Liver (tissue), 8 donors: ENCODE measurements at regions not wholly inside any gene's neighbourhood (a gene's known extent, or its start where the extent isn't known, plus 50 kb on each side); places are given as distances from the start of the nearest gene placed in this dataset.

Experiments used
- DNase-seq: peaks from one replicate; pipeline ENCODE4 v3.0.0-alpha.2; 2017; ENCODE audit warnings: low spot score
- H3K27ac ChIP-seq, 2 donors: one replicate each; pipeline ENCODE4 v1.7.0; 2013; ENCODE audit warnings: inconsistent platforms in 2 of 2, low read length in 2 of 2, control low read depth in 1 of 2, low read depth in 1 of 2, mild to moderate bottlenecking in 1 of 2
- H3K27me3 ChIP-seq, 4 donors: one replicate each; pipeline versions ENCODE4 v1.6.1 to v1.7.0; 2013; ENCODE audit warnings: low read length in 3 of 4, inconsistent platforms in 1 of 4, mild to moderate bottlenecking in 1 of 4, moderate library complexity in 1 of 4; ENCODE audit not compliant: control insufficient read depth in 4 of 4, insufficient read depth in 4 of 4
- H3K36me3 ChIP-seq, 4 donors: one replicate each; pipeline versions ENCODE4 v1.6.1 to v1.7.0; 2013; ENCODE audit warnings: low read length in 3 of 4, mild to moderate bottlenecking in 3 of 4, low read depth in 1 of 4, moderate library complexity in 1 of 4; ENCODE audit not compliant: control insufficient read depth in 4 of 4, insufficient read depth in 3 of 4
- H3K4me1 ChIP-seq, 4 donors: one replicate each; pipeline versions ENCODE4 v1.6.1 to v1.7.0; 2013; ENCODE audit warnings: low read length in 3 of 4, mild to moderate bottlenecking in 3 of 4, moderate library complexity in 1 of 4; ENCODE audit not compliant: control insufficient read depth in 4 of 4, insufficient read depth in 4 of 4
- H3K4me3 ChIP-seq, 3 donors: one replicate each; pipeline versions ENCODE4 v1.6.1 to v1.7.0; 2013; ENCODE audit warnings: low read length in 3 of 3, control low read depth in 1 of 3, low read depth in 1 of 3, mild to moderate bottlenecking in 1 of 3
- H3K9ac ChIP-seq, 2 donors: one replicate each; pipeline ENCODE4 v1.7.0; 2013; ENCODE audit warnings: low read length in 2 of 2, mild to moderate bottlenecking in 2 of 2, moderate library complexity in 2 of 2, control low read depth in 1 of 2, low read depth in 1 of 2
- H3K9me3 ChIP-seq, 4 donors: one replicate each; pipeline versions ENCODE4 v1.6.1 to v1.7.0; 2013; ENCODE audit warnings: low read length in 3 of 4; ENCODE audit not compliant: control insufficient read depth in 4 of 4
- EGR1 ChIP-seq, 2 donors: IDR thresholded peaks; 2 replicates each; pipeline ENCODE4 v1.6.1; 2016 to 2018; ENCODE audit warnings: antibody characterized with exemption in 2 of 2, low read depth in 2 of 2
- FOXA1 ChIP-seq: IDR thresholded peaks from 2 replicates; pipeline ENCODE4 v1.6.1; 2016; ENCODE audit warnings: antibody characterized with exemption
- FOXA2 ChIP-seq: IDR thresholded peaks from 2 replicates; pipeline ENCODE4 v1.6.1; 2016; ENCODE audit warnings: antibody characterized with exemption
- GABPA ChIP-seq, 2 donors: IDR thresholded peaks in 1 of 2; conservative IDR thresholded peaks in 1 of 2; 2 replicates each; pipeline ENCODE4 v1.6.1; 2016; ENCODE audit warnings: antibody characterized with exemption in 2 of 2, mild to moderate bottlenecking in 1 of 2, moderate library complexity in 1 of 2
- HNF4A ChIP-seq, 2 donors: conservative IDR thresholded peaks; 2 replicates each; pipeline ENCODE4 v1.6.1; 2016; ENCODE audit warnings: antibody characterized with exemption in 2 of 2, mild to moderate bottlenecking in 2 of 2
- HNF4G ChIP-seq: IDR thresholded peaks from 2 replicates; pipeline ENCODE4 v1.6.1; 2016; ENCODE audit warnings: antibody characterized with exemption
- JUND ChIP-seq, 2 donors: IDR thresholded peaks; 2 replicates each; pipeline ENCODE4 v1.6.1; 2016; ENCODE audit warnings: antibody characterized with exemption in 2 of 2
- NR2F2 ChIP-seq: IDR thresholded peaks from 2 replicates; pipeline ENCODE4 v1.6.1; 2016; ENCODE audit warnings: antibody characterized with exemption
- RAD21 ChIP-seq, 2 donors: IDR thresholded peaks; 2 replicates each; pipeline ENCODE4 v1.6.1; 2016; ENCODE audit warnings: antibody characterized with exemption in 2 of 2, mild to moderate bottlenecking in 2 of 2
- SP1 ChIP-seq: IDR thresholded peaks from 2 replicates; pipeline ENCODE4 v1.6.1; 2018; ENCODE audit warnings: antibody characterized with exemption, mild to moderate bottlenecking
- TAF1 ChIP-seq: conservative IDR thresholded peaks from 2 replicates; pipeline ENCODE4 v1.6.1; 2016; ENCODE audit warnings: antibody characterized with exemption, mild to moderate bottlenecking
- YY1 ChIP-seq: IDR thresholded peaks from 2 replicates; pipeline ENCODE4 v1.6.1; 2016; ENCODE audit warnings: antibody characterized with exemption, mild to moderate bottlenecking
- WGBS: extraction: QIAGEN DNeasy Blood & Tissue Kit; methylation state at CpG from one replicate; pipeline ENCODE4 v1.1.7; 2013; 5-methylcytosine and 5-hydroxymethylcytosine counted together
- TF ChIP-seq, protein P1 (sequence below): IDR thresholded peaks from 2 replicates; pipeline ENCODE4 v1.6.1; 2016; ENCODE audit warnings: antibody characterized with exemption
- TF ChIP-seq, protein P2 (sequence below): IDR thresholded peaks from 2 replicates; pipeline ENCODE4 v1.6.1; 2016; ENCODE audit warnings: antibody characterized with exemption
- TF ChIP-seq, protein P3 (sequence below): fragments of 150-350 bp; IDR thresholded peaks from 2 replicates; pipeline ENCODE4 v1.5.1; 2017; ENCODE audit warnings: improper control_type of control experiment, low read depth, low read length; ENCODE audit not compliant: missing input control
- donor health status: healthy.
- donor health status: healthy.
- donor health status: healthy.
- donor health status: healthy.
- donor health status: healthy.

DNA sequence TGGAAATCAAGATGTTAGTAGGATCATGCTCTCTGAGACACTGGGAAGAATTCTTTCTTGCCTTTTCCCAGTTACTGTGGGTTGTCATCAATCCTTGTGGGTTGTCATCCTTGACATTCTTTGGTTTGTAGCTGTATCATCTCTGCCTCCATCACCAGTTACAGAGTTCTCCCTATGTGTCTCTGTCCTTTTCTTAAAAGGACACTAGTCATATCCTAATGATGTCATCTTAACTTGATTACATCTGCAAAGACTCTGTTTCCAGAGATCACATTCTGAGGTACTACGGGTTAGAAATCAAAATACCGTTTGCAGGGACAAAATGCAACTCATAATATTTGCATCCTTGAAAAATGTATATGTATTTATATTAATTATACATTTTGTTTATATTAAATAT lies 500.4 kb downstream of the ZBBX start:
- TF ChIP-seq, protein P1, sequence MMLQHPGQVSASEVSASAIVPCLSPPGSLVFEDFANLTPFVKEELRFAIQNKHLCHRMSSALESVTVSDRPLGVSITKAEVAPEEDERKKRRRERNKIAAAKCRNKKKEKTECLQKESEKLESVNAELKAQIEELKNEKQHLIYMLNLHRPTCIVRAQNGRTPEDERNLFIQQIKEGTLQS: no peak
- TF ChIP-seq FOXA2 (no peak), TAF1 (no peak), JUND (IDR thresholded peaks at IDR 0.05) (no peak), YY1 (no peak), SP1 (no peak), RAD21 (IDR thresholded peaks at IDR 0.05) (no peak), NR2F2 (no peak), HNF4G (no peak)
- TF ChIP-seq, protein P2, sequence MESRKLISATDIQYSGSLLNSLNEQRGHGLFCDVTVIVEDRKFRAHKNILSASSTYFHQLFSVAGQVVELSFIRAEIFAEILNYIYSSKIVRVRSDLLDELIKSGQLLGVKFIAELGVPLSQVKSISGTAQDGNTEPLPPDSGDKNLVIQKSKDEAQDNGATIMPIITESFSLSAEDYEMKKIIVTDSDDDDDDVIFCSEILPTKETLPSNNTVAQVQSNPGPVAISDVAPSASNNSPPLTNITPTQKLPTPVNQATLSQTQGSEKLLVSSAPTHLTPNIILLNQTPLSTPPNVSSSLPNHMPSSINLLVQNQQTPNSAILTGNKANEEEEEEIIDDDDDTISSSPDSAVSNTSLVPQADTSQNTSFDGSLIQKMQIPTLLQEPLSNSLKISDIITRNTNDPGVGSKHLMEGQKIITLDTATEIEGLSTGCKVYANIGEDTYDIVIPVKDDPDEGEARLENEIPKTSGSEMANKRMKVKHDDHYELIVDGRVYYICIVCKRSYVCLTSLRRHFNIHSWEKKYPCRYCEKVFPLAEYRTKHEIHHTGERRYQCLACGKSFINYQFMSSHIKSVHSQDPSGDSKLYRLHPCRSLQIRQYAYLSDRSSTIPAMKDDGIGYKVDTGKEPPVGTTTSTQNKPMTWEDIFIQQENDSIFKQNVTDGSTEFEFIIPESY: no peak
- DNase-seq: no peak
- H3K4me3 ChIP-seq: no peak overlapping the region
- H3K4me1 ChIP-seq: no peaks in the 10 kb centered on the region
- WGBS: 92% methylated on average over 2 of the region's 2 CpGs
- no peaks in the 10 kb centered on the region for H3K27me3 ChIP-seq
- no peak overlapping the region for H3K9ac ChIP-seq
- H3K36me3 ChIP-seq: no peaks in the 10 kb centered on the region
- H3K9me3 ChIP-seq: peaks cover 0 to 5% (median 0%) of the 10 kb centered on the region in 4 donors
- H3K27ac ChIP-seq: no peak overlapping the region

DNA sequence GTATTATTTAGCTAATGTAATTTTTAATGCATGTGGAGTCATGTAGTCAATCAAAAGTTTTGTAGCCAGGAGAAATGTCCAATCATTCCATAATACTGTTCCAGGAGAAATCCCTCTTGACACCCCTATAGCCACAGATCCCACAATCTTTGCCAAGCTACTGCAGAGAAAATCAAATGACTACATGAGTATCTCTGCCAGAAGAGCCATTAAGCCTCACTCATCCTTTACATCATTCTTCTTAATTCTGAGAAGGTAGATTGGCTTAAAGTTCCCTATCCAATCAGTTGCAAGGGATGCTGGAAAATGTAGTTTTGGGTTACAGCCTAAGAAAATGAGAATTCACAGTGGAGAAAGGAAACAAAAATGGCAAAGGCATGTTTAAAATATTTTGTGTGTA lies 502.1 kb downstream of the ZBBX start:
- H3K9me3 ChIP-seq: peaks cover 0 to 5% (median 0%) of the 10 kb centered on the region in 4 donors
- DNase-seq: no peak
- no peak for TF ChIP-seq JUND (IDR thresholded peaks at IDR 0.05)
- H3K27me3 ChIP-seq: no peaks in the 10 kb centered on the region
- no peak overlapping the region for H3K4me3 ChIP-seq
- no peak overlapping the region for H3K9ac ChIP-seq
- no peaks in the 10 kb centered on the region for H3K4me1 ChIP-seq
- no peaks in the 10 kb centered on the region for H3K36me3 ChIP-seq
- no peak overlapping the region for H3K27ac ChIP-seq

DNA sequence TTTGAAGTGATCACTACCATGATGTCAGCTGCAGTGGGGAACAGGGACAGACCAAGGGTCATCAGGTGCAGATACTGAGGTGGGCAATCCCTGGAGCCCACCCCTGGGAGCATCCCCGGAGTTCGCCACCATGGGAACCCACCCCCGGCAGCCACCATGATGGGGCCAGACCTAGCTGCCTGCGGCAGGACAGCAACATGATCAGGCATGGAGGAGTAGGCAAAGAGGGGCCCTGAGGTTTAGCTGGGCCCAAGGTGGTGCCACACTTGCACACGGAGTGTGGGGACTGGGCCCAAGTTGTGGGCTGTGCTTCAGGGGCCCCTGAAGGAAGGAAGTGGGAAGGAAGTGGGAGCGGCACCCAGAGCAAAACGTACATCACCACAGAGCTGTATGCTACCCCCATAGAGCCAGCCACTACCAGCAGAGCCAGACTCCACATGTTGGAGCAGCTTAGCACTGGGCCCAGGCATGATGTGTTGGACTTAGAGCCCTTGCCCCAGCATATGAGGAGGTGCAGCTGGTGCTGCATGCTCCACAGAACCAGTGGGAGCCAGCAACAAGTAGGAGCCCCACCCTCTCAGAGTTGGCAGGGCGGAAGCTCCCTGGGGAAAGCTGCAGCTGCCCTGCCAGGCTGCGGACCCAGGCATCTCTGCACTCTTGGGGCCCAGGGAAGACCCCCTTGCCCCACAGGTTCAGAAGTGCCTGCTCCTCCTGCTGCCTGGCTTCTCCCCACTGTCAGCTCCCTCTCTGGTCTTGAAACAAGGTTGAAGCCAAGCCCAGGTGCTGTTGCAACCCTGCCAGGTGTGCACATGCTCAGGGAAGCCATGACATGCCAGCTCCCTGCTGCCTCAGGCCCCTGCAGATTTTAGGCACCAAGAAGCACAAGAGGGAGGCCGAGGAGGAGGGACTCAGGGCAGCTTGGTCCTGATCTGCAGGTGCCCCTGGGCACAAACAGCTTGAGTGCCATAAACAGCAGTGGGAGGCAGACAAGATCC lies 515.3 kb downstream of the ZBBX start:
- WGBS: 83% methylated on average over 10 of the region's 10 CpGs
- no peak for DNase-seq

DNA sequence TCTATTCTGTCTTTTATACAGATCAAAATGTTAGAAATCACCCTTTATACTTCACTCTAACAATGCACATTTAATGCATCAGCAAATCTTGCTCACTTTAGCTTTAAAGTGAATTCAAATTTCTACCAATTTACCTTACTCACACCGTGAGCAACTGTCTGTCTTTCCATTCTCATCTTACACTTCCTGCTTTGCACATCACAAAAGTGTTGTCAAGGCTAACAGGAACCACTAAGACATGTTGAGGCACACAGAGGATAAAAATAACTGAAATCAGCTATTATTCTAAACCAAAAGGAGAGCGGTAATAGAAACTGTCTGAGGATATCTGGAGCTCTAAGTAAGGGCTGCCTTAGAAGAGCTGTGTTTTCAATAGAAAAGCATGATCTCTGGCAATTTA lies 519.9 kb downstream of the ZBBX start:
- H3K9ac ChIP-seq: no peak overlapping the region
- TF ChIP-seq HNF4G (no peak), FOXA1 (no peak), HNF4A (conservative IDR thresholded peaks at IDR 0.05) (no peak), RAD21 (IDR thresholded peaks at IDR 0.05) (no peak), SP1 (no peak), EGR1 (IDR thresholded peaks at IDR 0.05; ENCODE audit: low read depth in 2 of 2) (no peak), GABPA (IDR thresholded peaks at IDR 0.05 in 1 of 2, conservative IDR thresholded peaks at IDR 0.05 in 1 of 2) (no peak)
- TF ChIP-seq, protein P3, sequence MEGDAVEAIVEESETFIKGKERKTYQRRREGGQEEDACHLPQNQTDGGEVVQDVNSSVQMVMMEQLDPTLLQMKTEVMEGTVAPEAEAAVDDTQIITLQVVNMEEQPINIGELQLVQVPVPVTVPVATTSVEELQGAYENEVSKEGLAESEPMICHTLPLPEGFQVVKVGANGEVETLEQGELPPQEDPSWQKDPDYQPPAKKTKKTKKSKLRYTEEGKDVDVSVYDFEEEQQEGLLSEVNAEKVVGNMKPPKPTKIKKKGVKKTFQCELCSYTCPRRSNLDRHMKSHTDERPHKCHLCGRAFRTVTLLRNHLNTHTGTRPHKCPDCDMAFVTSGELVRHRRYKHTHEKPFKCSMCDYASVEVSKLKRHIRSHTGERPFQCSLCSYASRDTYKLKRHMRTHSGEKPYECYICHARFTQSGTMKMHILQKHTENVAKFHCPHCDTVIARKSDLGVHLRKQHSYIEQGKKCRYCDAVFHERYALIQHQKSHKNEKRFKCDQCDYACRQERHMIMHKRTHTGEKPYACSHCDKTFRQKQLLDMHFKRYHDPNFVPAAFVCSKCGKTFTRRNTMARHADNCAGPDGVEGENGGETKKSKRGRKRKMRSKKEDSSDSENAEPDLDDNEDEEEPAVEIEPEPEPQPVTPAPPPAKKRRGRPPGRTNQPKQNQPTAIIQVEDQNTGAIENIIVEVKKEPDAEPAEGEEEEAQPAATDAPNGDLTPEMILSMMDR: no peak

More for the DNA sequence above, 515.3 kb downstream of the ZBBX start:
- Histone ChIP-seq H3K4me1 (no peaks in the 10 kb centered on the region), H3K27ac (no peak overlapping the region), H3K27me3 (no peaks in the 10 kb centered on the region), H3K9me3 (peaks cover 0 to 13% (median 6%) of the 10 kb centered on the region in 4 donors), H3K36me3 (no peaks in the 10 kb centered on the region), H3K9ac (no peak overlapping the region), H3K4me3 (no peak overlapping the region)
- TF ChIP-seq GABPA (IDR thresholded peaks at IDR 0.05 in 1 of 2, conservative IDR thresholded peaks at IDR 0.05 in 1 of 2): no peak
- no peak for TF ChIP-seq HNF4A (conservative IDR thresholded peaks at IDR 0.05)
- TF ChIP-seq FOXA2: no peak
- no peak for TF ChIP-seq EGR1 (IDR thresholded peaks at IDR 0.05; ENCODE audit: low read depth in 2 of 2)

More for the DNA sequence above, 519.9 kb downstream of the ZBBX start:
- H3K4me3 ChIP-seq: no peak overlapping the region
- H3K27me3 ChIP-seq: no peaks in the 10 kb centered on the region
- H3K4me1 ChIP-seq: no peaks in the 10 kb centered on the region
- H3K36me3 ChIP-seq: no peaks in the 10 kb centered on the region
- DNase-seq: no peak
- 84% methylated on average over 2 of the region's 2 CpGs for WGBS
- no peak overlapping the region for H3K27ac ChIP-seq
- peaks cover 0 to 6% (median 3%) of the 10 kb centered on the region in 4 donors for H3K9me3 ChIP-seq
